Keratinocyte (primary cell): ENCODE measurements at regions not wholly inside any gene's neighbourhood (a gene's known extent, or its start where the extent isn't known, plus 50 kb on each side); places are given as distances from the start of the nearest gene placed in this dataset.

Experiments used
- DNase-seq: peaks from one replicate; pipeline ENCODE4 v3.0.0-alpha.2; 2011; ENCODE audit warnings: low read depth, missing footprints, low spot score
- FAIRE-seq: peaks from 2 replicates; lab custom pipeline; 2011; peaks lifted over from hg19 to GRCh38; lab: Jason Lieb, UNC
- H2AFZ ChIP-seq: 2 replicates; pipeline ENCODE4 v1.6.0; 2012; ENCODE audit warnings: low read length, control low read depth, inconsistent platforms; ENCODE audit not compliant: control insufficient read depth
- H3K27ac ChIP-seq: 2 replicates; pipeline ENCODE4 v1.5.1; 2011; ENCODE audit warnings: low read length; ENCODE audit not compliant: control insufficient read depth, insufficient read depth
- H3K27me3 ChIP-seq: 3 replicates; pipeline ENCODE4 v1.6.0; 2011; ENCODE audit warnings: low read length; ENCODE audit not compliant: control insufficient read depth, insufficient read depth; ENCODE audit errors: extremely low read depth
- H3K36me3 ChIP-seq, 2 experiments: 2 replicates in 1 of 2; 3 replicates in 1 of 2; pipeline ENCODE4 v1.5.1; 2011; ENCODE audit warnings: low read length in 2 of 2, mild to moderate bottlenecking in 1 of 2; ENCODE audit not compliant: control insufficient read depth in 2 of 2, insufficient read depth in 2 of 2; ENCODE audit errors: extremely low read depth in 1 of 2
- H3K4me1 ChIP-seq: 3 replicates; pipeline ENCODE4 v1.5.1; 2011; ENCODE audit warnings: low read length; ENCODE audit not compliant: control insufficient read depth, insufficient read depth; ENCODE audit errors: extremely low read depth
- H3K4me2 ChIP-seq: 3 replicates; pipeline ENCODE4 v1.6.0; 2011; ENCODE audit warnings: low read depth, low read length; ENCODE audit not compliant: control insufficient read depth, insufficient read depth; ENCODE audit errors: extremely low read depth
- H3K4me3 ChIP-seq, 3 experiments: fragments of 200-600 bp in 1 of 3; sonication (generic) in 1 of 3; 2 replicates in 2 of 3; 3 replicates in 1 of 3; pipeline ENCODE4 v1.5.1; 2011 to 2016; ENCODE audit warnings: low read length in 3 of 3, mild to moderate bottlenecking in 3 of 3, control low read depth in 2 of 3, inconsistent platforms in 1 of 3, low read depth in 1 of 3, mixed read lengths in 1 of 3, mixed run types in 1 of 3, moderate library complexity in 1 of 3; ENCODE audit not compliant: control insufficient read depth in 2 of 3, insufficient read depth in 2 of 3; ENCODE audit errors: extremely low read depth in 1 of 3
- H3K79me2 ChIP-seq: 2 replicates; pipeline ENCODE4 v1.6.0; 2012; ENCODE audit warnings: low read length; ENCODE audit not compliant: control insufficient read depth, insufficient read depth
- H3K9ac ChIP-seq: 3 replicates; pipeline ENCODE4 v1.6.0; 2011; ENCODE audit warnings: low read length; ENCODE audit not compliant: control insufficient read depth, insufficient read depth; ENCODE audit errors: extremely low read depth
- H3K9me1 ChIP-seq: 3 replicates; pipeline ENCODE4 v1.6.0; 2011; ENCODE audit warnings: low read length; ENCODE audit not compliant: control insufficient read depth, insufficient read depth; ENCODE audit errors: extremely low read depth
- H3K9me3 ChIP-seq: 2 replicates; pipeline ENCODE4 v1.5.1; 2012; ENCODE audit warnings: low read depth, low read length; ENCODE audit not compliant: control insufficient read depth
- H4K20me1 ChIP-seq: 3 replicates; pipeline ENCODE4 v1.6.0; 2011; ENCODE audit warnings: low read length; ENCODE audit not compliant: control insufficient read depth, insufficient read depth; ENCODE audit errors: extremely low read depth
- EZH2 ChIP-seq: IDR thresholded peaks from one replicate; pipeline ENCODE4 v1.6.1; 2012; ENCODE audit warnings: inconsistent platforms, mild to moderate bottlenecking, low read length, moderate library complexity
- dilution Hi-C: fragments of 300-500 bp; cut with MboI; formaldehyde crosslinking; loops from one replicate; pipeline ENCODE4 v1.7.0; 2020; ENCODE audit warnings: low sequenced_read_pairs; ENCODE audit not compliant: extremely low pct_ligation_motif_present
- TF ChIP-seq, protein P1 (sequence below), 3 experiments: IDR thresholded peaks in 1 of 3; conservative IDR thresholded peaks in 1 of 3; optimal IDR thresholded peaks in 1 of 3; 2 replicates in 2 of 3; 3 replicates in 1 of 3; pipeline versions ENCODE3 to v1.5.1; 2011; ENCODE audit warnings: low read length in 3 of 3, mild to moderate bottlenecking in 3 of 3, moderate library complexity in 2 of 3, control low read depth in 1 of 3, inconsistent platforms in 1 of 3; ENCODE audit not compliant: insufficient read depth in 2 of 3; ENCODE audit errors: extremely low read depth in 1 of 3

DNA sequence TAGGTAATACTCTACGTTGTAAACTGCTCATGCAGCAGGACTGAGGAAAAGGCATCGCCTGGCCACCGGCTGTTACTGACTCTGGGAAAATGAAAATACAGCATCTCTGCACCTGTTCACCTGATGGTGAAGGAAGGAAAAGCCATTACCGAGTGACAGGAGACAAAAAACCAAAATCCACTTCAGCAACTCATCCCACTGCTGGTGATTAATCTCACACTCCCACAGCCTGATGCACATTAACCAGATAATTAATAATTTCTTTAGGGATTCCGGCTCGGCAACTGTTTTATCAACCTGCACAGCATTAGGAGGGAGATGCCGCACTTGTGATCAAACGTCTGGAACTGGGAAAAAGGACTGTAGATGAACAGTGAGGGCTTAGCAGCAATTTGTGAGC, 183.9 kb upstream of the ESRRG start:
- H3K9me3 ChIP-seq = no peaks in the 10 kb centered on the region
- no peaks in the 10 kb centered on the region for H3K27me3 ChIP-seq
- H3K9me1 ChIP-seq = no peaks in the 10 kb centered on the region
- DNase-seq (no peak), FAIRE-seq (no peak)
- peaks cover 34% of the 10 kb centered on the region for H3K4me1 ChIP-seq
- dilution Hi-C loops = no loop called here
- H2AFZ ChIP-seq = no peak overlapping the region
- TF ChIP-seq, protein P1, sequence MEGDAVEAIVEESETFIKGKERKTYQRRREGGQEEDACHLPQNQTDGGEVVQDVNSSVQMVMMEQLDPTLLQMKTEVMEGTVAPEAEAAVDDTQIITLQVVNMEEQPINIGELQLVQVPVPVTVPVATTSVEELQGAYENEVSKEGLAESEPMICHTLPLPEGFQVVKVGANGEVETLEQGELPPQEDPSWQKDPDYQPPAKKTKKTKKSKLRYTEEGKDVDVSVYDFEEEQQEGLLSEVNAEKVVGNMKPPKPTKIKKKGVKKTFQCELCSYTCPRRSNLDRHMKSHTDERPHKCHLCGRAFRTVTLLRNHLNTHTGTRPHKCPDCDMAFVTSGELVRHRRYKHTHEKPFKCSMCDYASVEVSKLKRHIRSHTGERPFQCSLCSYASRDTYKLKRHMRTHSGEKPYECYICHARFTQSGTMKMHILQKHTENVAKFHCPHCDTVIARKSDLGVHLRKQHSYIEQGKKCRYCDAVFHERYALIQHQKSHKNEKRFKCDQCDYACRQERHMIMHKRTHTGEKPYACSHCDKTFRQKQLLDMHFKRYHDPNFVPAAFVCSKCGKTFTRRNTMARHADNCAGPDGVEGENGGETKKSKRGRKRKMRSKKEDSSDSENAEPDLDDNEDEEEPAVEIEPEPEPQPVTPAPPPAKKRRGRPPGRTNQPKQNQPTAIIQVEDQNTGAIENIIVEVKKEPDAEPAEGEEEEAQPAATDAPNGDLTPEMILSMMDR (optimal IDR thresholded peaks at IDR 0.05 in 1 of 3, IDR thresholded peaks at IDR 0.05 in 1 of 3, conservative IDR thresholded peaks at IDR 0.05 in 1 of 3; ENCODE audit: extremely low read depth in 1 of 3, insufficient read depth in 2 of 3, low read length in 3 of 3) = no peak
- TF ChIP-seq EZH2 = no peak
- H3K4me3 ChIP-seq = no peak overlapping the region
- H3K27ac ChIP-seq = no peak overlapping the region
- H3K36me3 ChIP-seq = no peaks in the 10 kb centered on the region
- H3K79me2 ChIP-seq = no peaks in the 10 kb centered on the region
- H4K20me1 ChIP-seq = no peaks in the 10 kb centered on the region
- no peak overlapping the region for H3K4me2 ChIP-seq
- no peak overlapping the region for H3K9ac ChIP-seq

DNA sequence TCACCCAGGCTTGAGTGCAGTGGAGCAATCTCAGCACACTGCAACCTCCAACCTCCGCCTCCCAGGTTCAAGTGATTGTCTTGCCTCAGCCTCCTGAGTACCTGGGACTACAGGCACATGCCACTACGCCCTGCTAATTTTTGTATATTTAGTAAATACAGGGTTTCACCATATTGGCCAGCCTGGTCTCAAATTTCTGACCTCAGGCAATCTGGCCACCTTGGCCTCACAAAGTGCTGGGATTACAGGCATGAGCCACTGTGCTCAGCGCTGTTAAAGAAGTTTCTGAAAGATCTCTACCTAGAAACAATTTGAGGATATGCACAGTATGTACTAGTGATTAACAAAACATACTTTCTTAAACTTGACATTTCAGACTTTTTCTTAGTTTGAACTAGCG, 182.6 kb upstream of the ESRRG start:
- dilution Hi-C loops = no loop called here
- Histone ChIP-seq H3K9me3 (no peaks in the 10 kb centered on the region), H4K20me1 (no peaks in the 10 kb centered on the region), H3K36me3 (no peaks in the 10 kb centered on the region), H3K4me3 (no peak overlapping the region), H3K4me1 (peaks cover 36% of the 10 kb centered on the region), H3K9me1 (no peaks in the 10 kb centered on the region), H3K27ac (no peak overlapping the region), H3K27me3 (no peaks in the 10 kb centered on the region), H3K4me2 (no peak overlapping the region), H2AFZ (no peak overlapping the region), H3K9ac (no peak overlapping the region), H3K79me2 (no peaks in the 10 kb centered on the region)
- no peak for DNase-seq
- FAIRE-seq = no peak
- TF ChIP-seq, protein P1 (optimal IDR thresholded peaks at IDR 0.05 in 1 of 3, IDR thresholded peaks at IDR 0.05 in 1 of 3, conservative IDR thresholded peaks at IDR 0.05 in 1 of 3; ENCODE audit: extremely low read depth in 1 of 3, insufficient read depth in 2 of 3, low read length in 3 of 3) = no peak
- no peak for TF ChIP-seq EZH2
